Glutamatergic neuron (in vitro differentiated cells): ENCODE measurements at regions not wholly inside any gene's neighbourhood (a gene's known extent, or its start where the extent isn't known, plus 50 kb on each side); places are given as distances from the start of the nearest gene placed in this dataset.
A peak's percentile ranks its signal among the peaks of the same experiment; 100 is the strongest.

ENCODE experiments used
- DNase-seq: peaks from one replicate; pipeline ENCODE4 v3.0.0; 2022
- H3K27ac Mint-ChIP-seq: one replicate; pipeline ENCODE4 v1.8.0; 2020; ENCODE audit warnings: mild to moderate bottlenecking, mixed read lengths, inconsistent platforms; ENCODE audit not compliant: unreplicated experiment
- H3K27me3 Mint-ChIP-seq: one replicate; pipeline ENCODE4 v1.8.0; 2020; ENCODE audit warnings: mild to moderate bottlenecking, moderate library complexity, mixed read lengths, inconsistent platforms; ENCODE audit not compliant: unreplicated experiment
- H3K36me3 Mint-ChIP-seq: one replicate; pipeline ENCODE4 v1.8.0; 2020; ENCODE audit warnings: mild to moderate bottlenecking, mixed read lengths, inconsistent platforms; ENCODE audit not compliant: unreplicated experiment
- H3K4me1 Mint-ChIP-seq: one replicate; pipeline ENCODE4 v1.8.0; 2020; ENCODE audit warnings: mild to moderate bottlenecking, low read depth, mixed read lengths, inconsistent platforms; ENCODE audit not compliant: unreplicated experiment
- H3K4me3 Mint-ChIP-seq: one replicate; pipeline ENCODE4 v1.8.0; 2020; ENCODE audit warnings: mild to moderate bottlenecking, mixed read lengths, inconsistent platforms; ENCODE audit not compliant: unreplicated experiment
- H3K9me3 Mint-ChIP-seq: one replicate; pipeline ENCODE4 v1.8.0; 2020; ENCODE audit warnings: mild to moderate bottlenecking, moderate library complexity, mixed read lengths, inconsistent platforms; ENCODE audit not compliant: unreplicated experiment
- CTCF ChIP-seq: fragments of 200-600 bp; sonication (generic); IDR thresholded peaks from one replicate; pipeline ENCODE4 v1.5.0; 2021; ENCODE audit not compliant: partially characterized antibody, unreplicated experiment

- Mint-ChIP-seq H3K4me3 (no peak overlapping the region), H3K36me3 (no peaks in the 10 kb centered on the region), H3K9me3 (no peaks in the 10 kb centered on the region), H3K27me3 (no peaks in the 10 kb centered on the region), H3K4me1 (no peaks in the 10 kb centered on the region), H3K27ac (no peak overlapping the region)
- peak; percentile 81 for TF ChIP-seq CTCF
- no peak for DNase-seq
These were observed 2092.4 kb upstream of the TENM3 start for GRCh38 chr4:180150818-180151217.

DNA sequence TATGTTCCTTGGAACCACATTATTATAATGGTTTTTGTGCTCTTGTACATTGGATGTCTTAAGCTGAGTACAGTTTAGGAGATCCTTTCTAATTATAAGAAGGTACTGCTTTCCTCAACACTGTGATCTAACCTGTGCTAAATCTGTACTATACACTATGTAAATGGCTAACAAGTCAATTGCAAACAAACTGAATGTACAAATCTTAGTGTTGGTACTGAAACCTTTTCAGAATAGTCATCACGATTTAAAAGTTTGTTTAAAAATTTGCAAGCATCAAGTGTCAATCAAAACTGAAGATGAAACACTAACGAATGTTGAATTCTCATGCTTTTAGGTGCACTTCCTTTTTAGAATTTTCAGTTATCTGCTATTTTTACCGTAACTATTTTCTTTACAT lies 2090.4 kb upstream of the TENM3 start:
- no peaks in the 10 kb centered on the region for H3K27me3 Mint-ChIP-seq
- H3K9me3 Mint-ChIP-seq, result no peaks in the 10 kb centered on the region
- no peak overlapping the region for H3K4me3 Mint-ChIP-seq
- H3K36me3 Mint-ChIP-seq, result no peaks in the 10 kb centered on the region
- no peak for DNase-seq
- H3K27ac Mint-ChIP-seq, result no peak overlapping the region
- TF ChIP-seq CTCF, result no peak
- no peaks in the 10 kb centered on the region for H3K4me1 Mint-ChIP-seq

- H3K4me3 Mint-ChIP-seq, result no peak overlapping the region
- no peak overlapping the region for H3K27ac Mint-ChIP-seq
- no peaks in the 10 kb centered on the region for H3K9me3 Mint-ChIP-seq
- H3K27me3 Mint-ChIP-seq, result no peaks in the 10 kb centered on the region
- no peaks in the 10 kb centered on the region for H3K36me3 Mint-ChIP-seq
- no peaks in the 10 kb centered on the region for H3K4me1 Mint-ChIP-seq
- no peak for DNase-seq
- TF ChIP-seq CTCF, result no peak
These were observed 2089.6 kb upstream of the TENM3 start for GRCh38 chr4:180153587-180153986.

DNA sequence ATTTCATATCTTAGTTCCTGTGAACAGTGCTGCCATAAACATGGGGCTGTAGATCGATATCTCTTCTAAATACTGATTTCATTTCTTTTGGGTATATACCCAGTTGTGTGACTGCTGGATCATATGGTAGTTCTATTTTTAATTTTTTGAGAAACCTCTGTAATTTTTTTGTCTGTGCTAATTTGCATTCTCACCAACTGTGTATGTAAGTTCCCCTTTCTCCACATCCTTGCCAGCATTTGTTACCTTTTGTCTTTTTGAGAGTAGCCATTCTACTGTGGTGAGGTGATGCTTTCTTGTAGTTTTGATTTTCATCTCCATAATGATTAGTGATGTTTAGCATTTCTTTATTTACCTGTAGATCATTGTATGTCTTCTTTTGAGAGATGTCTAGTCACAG lies 2086.5 kb upstream of the TENM3 start:
- Mint-ChIP-seq H3K27ac (no peak overlapping the region), H3K4me1 (peaks cover 11% of the 10 kb centered on the region), H3K36me3 (no peaks in the 10 kb centered on the region), H3K27me3 (no peaks in the 10 kb centered on the region), H3K9me3 (no peaks in the 10 kb centered on the region), H3K4me3 (no peak overlapping the region)
- TF ChIP-seq CTCF, result no peak
- DNase-seq, result no peak

- no peak for DNase-seq
- no peak for TF ChIP-seq CTCF
- Mint-ChIP-seq H3K4me1 (peaks cover 11% of the 10 kb centered on the region), H3K9me3 (no peaks in the 10 kb centered on the region), H3K27ac (peak overlapping the region; percentile 12), H3K36me3 (no peaks in the 10 kb centered on the region), H3K4me3 (no peak overlapping the region), H3K27me3 (no peaks in the 10 kb centered on the region)
These were observed 2082.8 kb upstream of the TENM3 start for GRCh38 chr4:180160195-180160983.
